Stimulated activated CD4-positive, alpha-beta T cell treated with anti-CD3 and anti-CD28 coated beads, Interleukin-15, amount 100 ng/mL, for 48 hours (primary cell): ENCODE measurements at regions not wholly inside any gene's neighbourhood (a gene's known extent, or its start where the extent isn't known, plus 50 kb on each side); places are given as distances from the start of the nearest gene placed in this dataset.
"Not testable (repeated sequence)": the region's sequence is repeated elsewhere in the genome, so short reads cannot be mapped to it uniquely, and the experiment has no call there.

Source experiments
- DNase-seq, 2 donors: peaks; one replicate each; pipeline ENCODE4 v3.0.0-alpha.2; 2020; ENCODE audit warnings: low read depth in 2 of 2

DNA sequence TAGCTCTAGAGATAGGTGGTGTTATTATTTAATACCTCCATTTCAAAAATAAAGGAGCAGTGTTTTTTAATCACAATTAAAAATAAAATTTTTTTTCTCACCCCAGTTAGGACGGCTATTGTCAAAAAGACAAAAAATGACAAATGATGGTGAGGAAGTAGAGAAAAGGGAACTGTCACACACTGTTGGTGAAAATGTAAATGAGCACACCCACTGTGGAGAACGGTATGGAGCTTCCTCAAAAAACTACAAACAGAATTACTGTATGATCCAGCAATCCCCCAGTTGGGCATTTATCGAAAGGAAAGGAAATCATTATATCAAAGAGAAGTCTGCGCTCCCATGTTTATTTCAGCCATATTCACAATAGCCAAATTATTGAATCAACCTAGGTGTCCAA, 148.7 kb upstream of the NR5A2 start:
- no peak for DNase-seq

DNA sequence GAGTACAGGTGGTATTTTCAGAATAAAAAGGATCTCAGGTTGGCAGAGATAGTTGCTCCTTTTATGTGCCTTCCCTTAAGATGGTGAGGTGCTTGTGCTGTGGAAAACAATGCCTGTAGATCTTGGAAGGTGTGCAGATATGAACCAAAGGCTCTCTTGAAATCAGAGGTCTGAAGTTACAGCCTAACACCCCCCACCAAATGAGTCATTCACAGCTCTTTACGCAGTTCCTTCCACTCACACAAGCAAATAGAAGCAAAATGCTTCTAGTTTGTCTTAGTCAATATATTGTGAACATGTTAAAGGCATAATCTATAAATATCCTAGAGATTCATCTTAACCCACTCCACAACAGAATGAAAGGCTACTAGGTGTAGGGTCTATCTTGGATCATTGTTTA, 128.9 kb upstream of the NR5A2 start:
- DNase-seq = no peak

DNA sequence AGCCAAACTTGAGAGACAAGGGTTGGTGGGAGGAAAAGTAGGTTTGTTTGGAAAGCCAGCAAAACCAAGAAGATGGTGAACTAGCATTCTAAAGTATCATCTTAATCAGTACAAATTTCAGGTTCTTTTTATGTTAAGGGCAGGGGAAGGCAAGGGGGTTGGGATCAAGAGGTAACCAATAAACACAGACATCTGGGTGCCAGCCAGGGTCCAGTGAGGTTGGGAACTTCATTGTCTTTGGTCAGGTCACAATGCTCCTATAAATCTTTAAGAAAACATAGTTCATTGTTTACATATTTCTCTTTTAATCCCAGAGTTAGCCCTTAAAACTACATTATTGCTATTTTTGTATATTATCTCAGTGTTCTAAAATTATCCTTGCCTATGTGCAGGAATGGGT, 126.2 kb upstream of the NR5A2 start:
- DNase-seq = no peak

DNA sequence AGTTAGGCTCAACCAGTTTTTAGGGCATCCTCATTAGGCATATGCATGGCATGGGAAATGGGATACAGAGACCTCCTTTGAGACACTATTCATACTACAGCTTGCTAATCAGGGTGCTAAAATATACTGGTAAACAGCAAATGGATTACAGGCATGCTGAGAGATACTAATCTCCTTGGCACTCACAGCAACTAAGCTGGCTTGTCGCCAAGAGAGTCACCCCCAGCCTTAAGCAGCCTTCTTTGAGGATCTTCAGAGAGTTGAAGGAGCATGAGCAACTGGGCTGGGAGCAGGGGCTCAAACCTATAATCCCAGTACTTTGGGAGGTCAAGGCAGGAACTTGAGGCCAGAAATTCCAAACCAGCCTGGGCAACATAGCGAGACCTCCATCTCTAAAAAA, 120.1 kb upstream of the NR5A2 start:
- DNase-seq = no peak

DNA sequence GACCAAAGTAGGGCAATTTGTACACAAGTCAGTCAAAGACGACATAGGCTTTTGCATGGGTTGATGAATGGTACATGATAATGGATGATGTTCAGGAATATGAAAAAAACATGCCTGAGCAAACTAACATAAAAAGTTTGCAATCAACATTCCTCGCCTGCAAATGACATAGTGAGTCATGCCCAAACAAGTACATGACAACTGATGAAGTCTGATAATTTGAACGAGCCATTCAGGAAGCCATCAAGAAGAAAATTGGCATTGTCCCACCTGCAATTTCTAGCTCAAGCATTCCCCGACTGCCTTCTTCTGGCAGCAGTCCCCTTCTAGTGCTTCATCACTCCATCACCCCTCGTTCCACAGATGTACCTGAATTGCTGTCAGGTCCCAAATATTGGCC, 118.4 kb upstream of the NR5A2 start:
- no peak for DNase-seq

DNA sequence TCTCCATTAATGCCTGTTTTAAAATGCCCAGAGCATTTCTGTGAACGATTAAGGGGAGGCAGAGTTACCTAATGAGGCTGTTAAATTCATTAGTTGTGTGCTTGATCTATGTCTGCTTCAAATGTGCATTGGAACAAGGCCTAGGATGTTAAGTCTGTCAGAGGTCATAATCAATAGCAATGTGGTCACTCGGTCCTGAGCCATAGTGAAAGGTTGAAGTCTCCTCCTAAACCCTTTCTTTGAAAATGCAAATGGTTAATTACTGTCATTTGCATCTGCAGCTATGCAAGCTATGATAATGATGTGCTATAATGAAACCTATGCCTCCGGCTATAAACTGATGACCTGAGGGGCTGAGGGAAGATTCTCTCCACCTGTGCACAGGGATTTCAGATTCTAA, 114.2 kb upstream of the NR5A2 start:
- no peak for DNase-seq

DNA sequence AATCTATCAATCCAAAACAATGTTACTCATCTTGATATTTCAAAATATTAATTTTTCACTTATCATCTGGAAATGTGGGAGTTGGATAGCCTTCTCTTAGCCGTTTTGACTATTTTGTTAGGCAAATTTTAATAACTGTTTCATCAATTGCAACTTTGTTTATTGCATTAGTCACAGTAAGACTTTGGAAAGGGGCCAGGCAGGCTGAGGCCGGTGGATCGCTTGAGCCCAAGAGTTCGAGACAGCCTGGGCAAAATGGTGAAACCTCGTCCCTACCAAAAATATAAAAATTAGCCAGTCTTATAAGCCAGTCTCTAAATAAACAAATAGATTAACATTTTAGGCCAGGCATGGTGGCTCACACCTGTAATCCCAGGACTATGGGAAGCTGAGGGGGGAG, 113.0 kb upstream of the NR5A2 start:
- no peak for DNase-seq

DNA sequence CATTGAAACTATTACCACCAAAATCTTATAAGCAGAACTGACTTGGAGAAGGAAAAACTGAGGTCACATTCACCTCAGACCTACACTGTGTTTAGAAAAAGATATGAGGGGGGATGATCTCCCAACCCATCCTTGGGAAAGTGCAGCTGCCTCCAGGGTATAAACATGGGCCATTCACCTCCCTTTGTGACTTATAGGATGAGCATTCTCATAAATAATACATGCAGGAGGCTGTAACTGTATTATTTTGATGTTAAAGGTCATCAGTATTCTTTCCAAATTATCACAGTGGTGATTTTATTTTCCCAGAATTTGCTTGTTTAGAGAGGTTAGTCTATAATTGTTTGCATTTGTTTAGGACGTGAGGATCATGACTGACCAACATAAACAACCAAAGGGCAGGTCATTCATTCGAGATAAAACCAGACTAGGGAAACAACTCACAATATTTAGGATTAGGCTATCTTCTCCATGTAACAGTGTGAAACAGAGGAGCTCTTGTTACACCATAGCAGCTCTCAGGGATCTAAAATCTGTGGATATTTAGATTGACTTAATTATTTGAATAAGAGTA, 109.2 kb upstream of the NR5A2 start:
- DNase-seq = no peak

DNA sequence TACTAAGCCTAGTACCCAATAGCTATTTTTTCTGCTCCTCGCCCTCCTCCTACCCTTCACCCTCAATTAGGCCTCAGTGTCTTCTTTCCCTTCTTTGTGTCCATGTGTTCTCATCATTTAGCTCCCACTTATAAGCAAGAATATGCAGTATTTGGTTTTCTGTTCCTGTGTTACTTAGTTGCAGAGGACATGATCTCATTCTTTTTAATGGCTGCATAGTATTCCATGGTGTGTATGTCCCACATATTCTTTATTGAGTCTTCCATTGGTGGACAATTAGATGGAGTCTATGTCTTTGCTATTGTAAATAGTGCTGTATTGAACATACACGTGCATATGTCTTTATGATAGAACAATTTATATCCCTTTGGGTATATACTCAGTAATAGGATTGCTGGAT, 106.9 kb upstream of the NR5A2 start:
- no peak for DNase-seq

DNA sequence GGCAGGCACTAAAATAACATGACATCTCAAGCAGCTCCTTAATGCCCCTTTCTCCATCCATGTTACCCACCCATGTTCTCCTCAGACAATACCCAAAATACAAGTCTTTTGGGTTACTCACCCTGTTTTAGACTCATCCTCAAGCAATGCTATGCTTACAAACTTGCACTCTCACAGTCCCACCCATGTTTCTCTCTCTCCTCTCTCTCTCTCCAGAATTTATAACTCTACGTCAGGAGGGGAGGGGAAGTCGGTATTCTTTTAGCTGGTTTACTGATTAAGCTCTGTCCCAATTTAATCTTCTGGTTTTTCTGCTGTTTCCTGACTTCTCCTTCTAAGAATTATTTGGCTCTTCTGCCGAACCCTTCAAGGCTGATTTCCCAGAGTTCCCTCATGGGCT, 98.0 kb upstream of the NR5A2 start:
- no peak for DNase-seq

DNA sequence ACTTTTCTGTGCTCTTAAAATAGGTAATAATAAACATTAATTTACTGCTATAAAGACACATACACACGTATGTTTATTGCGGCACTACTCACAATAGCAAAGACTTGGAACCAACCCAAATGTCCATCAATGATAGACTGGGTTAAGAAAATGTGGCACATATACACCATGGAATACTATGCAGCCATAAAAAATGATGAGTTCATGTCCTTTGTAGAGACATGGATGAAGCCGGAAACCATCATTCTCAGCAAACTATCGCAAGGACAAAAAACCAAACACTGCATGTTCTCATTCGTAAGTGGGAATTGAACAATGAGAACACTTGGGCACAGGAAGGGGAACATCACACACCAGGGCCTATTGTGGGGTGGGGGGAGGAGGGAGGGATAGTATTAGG, 97.4 kb upstream of the NR5A2 start:
- not testable (repeated sequence) for DNase-seq

DNA sequence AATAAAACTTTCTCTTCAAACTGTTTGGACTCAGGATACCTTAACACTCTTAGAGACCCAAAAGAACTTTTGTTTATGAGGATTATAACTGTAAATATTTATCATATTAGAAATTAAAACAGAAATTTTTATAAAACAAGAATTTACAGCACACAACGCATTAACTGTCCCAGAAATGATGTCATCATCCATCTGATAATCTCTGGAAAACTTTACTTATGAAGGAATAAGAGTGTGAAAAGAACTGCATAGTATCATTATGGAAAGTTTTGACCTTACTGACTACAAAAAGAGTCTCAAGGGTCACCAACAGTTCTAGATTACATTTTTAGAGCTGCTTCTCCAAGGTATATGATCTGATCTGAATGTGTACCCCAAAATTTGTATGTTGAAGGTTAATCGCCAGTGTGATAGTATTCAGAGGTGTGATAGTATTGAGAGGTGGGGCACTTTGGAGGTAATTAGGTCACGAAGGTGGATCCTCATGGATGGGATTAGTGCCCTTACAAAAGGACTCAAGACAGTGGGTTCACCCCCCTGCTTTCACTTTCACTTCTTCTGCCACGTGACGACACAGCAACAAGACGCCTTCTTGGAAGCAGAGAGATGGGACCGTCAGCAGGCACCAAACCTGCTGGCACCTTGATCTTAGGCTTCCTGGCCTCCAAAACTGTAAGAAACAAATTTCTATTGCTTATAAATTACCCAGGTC, 95.7 kb upstream of the NR5A2 start:
- DNase-seq = no peak

DNA sequence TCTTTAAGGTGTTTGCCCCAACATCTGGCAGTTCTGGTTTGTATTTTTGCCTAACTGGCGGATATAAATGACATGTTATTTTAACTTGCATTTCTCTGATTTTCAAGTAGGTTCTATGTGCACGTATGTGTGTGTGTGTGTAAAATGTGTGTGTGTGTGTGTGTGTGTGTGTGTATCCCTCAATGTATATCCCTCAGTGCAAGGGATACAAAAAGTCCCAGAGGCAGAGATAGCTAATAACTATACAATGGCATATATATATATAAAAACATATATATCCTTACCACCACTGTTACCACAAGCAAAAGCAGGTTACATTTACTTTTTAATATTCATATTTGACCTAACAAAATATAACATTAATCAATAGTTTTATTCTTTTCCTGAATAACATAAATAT, 95.0 kb upstream of the NR5A2 start:
- DNase-seq = no peak

DNA sequence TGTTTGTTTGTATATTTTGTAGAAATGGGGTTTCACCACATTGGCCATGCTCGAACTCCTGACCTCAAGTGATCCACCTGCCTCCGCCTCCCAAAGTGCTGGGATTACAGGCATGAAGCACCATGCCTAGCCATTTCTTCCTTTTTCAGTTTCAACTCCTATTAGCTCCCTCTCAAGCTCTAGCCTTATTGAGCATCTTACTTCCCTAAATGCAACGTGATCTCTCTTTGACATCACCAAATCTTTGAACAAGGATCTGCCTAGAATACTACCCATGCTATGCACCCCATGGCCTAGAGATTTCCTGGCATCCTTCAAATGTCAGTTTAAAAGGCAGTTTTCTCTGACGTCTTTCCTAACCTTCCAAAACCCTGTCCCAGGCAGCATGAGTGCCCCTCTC, 91.1 kb upstream of the NR5A2 start:
- DNase-seq = no peak

DNA sequence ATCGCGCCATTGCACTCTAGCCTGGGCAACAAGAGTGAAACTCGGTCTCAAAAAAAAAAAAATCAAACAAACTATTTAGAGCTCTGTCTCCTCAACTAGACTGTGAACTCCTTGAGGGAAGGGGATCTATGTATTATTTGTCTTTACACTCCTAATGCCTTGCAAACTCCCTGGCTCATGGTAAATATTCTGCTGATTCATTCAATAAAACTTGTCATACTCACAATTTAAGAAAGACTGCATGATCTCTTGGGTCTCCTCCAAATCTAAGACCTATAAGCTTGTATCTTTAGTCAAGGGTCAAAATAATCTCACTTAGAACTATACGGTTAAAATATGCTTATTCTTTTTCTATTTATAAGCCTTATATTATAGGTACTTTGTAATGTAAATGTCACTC, 90.3 kb upstream of the NR5A2 start:
- DNase-seq = no peak

DNA sequence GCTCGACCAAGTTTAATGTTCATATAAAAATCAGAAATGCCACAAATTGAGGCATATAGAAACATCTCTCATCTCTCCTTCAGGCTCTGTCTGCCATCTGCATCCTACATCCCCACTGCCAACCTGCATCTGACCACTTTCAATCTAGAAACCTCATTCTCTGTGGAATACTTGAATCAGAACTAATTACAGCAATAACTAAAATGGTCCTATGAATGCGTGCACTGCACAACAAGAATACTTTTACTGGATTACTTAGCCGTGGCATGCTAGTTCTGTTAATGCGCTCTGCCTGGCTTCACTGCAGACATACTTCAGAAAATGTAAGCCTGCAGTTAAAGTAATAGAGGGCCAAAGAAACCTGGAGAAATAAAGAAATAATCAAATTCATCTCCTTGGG, 89.8 kb upstream of the NR5A2 start:
- no peak for DNase-seq

DNA sequence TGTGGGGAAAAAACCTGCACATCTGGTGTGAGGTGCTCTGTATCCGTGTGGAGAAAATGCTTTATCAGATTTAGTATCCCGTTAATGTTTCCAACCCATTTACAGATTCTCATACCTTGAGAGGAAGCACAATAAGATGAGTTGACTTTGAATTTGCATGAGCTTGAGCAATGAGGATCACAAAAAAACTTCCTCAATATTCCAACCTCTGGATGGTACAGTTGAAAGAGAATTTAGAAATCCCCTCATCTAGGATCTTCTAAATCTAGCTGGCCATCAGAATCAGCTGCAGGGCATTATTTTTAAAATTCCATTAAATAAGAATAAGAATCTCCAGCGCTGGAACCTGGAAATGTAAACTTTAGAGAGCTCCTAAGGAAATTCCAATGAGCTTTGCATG, 82.5 kb upstream of the NR5A2 start:
- DNase-seq = no peak

DNA sequence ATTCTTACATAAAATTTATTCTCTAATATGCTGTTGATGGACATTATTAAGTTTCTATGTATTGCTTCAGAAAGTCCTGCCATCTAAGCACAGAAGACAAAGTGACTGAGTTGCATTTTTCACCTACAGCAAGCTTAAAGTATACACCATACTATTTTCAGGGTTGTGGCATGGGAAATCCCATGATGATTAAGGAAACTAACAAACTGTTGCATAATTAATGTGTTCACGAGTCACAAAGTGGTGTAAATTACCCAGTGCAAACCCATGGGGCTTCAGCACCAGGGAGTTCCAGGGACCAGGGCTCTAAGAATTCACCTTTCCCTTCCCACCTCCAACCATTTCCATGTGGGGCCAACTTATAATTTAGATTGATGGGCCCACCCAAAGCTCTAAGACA, 81.9 kb upstream of the NR5A2 start:
- no peak for DNase-seq

DNA sequence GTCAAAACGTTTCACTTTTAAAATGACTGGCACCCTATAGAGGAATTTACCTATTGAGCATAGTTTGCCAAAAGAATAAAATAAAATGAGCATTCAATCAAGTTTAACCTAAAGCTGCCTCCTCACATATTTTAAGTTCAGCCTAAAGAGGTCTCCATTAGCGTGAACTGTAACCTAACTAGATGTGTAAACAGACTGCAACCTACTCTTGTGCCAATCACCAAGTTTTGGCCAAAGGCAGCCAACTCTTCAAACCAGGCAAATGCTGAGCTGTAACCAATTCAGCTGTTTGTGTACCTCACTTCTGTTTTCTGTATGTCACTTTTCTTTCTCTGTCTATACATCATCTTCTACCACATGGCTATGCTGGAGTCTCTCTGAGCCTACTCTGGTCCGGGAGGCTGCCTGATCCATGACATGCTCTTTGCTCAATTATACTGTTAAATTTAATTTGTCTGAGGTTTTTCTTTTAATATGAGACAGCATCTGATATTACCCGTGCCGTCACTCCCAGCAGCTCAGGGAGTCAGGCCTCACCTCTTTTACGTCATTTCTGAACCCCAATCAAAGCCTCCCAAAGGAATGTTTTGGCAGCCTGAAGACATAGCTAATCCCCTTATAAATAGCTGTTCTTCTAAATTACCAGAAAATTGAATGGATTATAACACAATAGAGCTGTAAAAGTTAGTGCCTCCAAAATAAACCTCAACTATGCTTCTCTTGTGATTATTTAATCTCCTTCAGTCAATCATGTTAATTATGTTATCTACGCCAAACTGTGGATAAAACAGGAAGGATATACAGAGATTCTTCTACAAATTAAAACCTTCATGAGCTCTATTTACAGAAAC, 81.0 kb upstream of the NR5A2 start:
- DNase-seq = no peak

DNA sequence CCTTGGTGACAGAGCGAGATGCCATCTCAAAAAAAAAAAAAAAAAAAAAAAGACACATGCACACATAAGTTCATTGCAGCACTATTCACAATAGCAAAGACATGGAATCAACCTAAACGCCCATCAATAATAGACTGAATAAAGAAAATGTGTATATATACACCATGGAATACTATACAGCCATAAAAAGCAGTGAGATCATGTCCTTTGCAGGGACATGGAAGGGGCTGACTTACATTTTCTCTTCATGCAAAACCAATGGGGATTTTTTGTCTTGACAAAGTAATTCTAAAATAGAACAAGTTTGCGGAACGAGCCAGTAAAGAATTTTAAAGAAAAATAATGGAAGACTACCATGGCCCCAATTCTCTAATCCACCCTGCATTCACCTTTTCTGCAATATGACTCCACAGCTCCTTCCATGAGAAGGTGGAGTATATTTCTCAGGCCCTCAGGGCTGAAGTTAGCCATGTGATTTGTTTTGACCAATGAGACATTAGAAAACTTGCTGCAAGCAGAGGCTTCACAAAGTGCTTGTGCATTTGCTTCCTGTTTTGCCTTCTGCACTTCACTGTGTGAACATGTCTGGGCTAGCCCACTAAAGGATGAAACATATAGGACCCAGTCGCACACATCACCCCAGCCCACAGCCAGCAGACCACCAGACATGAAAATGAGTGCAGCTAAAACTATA, 78.8 kb upstream of the NR5A2 start:
- no peak for DNase-seq

DNA sequence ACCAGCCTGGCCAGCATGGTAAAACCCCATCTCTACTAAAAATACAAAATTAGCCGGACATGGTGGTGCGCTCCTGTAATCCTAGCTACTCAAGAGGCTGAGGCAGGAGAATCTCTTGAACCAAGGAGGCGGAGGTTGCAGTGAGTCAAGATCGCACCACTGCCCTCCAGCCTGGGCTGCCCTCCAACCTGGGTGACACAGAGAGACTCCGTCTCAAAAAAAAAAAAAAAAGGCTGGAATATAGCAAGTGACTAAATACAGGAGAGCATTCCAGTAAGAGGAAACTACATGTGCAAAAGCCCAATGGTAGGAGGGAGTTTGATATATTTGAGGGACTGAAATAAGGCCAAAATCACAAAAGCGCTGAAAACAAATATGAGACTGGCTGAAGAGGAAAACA, 76.5 kb upstream of the NR5A2 start:
- not testable (repeated sequence) for DNase-seq

DNA sequence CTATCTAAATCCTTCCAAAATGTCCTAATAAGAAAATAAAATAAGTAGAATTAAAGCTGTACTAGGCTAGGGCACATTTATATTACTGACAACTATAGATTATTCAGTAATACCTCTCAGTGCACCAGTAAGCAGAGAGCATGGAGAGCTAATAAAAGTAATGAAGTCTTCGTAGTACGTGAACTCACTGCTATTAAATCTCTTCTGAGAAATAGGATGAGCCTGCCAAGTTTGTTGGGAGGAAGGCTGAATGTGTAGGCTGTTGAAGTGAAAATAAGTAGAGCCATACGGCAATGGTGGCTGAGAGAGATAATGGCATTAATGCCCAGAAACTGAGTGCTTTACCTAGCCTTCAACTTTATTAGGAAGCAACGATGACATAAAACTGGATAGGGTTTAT, 73.9 kb upstream of the NR5A2 start:
- DNase-seq = no peak

DNA sequence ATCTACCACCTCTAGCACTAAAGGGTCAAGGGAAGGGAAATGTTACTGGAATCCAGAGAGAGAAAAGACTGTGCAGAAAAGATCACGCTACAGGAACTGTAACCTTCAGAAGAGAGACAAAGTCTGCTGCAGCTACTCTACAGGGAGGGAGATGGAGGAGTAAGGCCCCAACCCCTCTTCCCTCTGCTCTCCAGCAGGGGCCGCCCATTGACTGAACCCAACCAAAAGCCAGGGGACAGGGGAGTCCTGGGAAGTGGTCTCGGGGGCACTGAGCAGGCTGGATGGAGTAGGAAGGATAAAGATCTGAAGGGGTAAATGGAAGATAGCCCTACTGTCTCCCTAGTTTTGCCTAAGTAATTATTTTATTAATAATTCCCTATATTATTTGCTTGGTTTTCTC, 72.8 kb upstream of the NR5A2 start:
- no peak for DNase-seq
